ENCODE measurements at regions not wholly inside any gene's neighbourhood (a gene's known extent, or its start where the extent isn't known, plus 50 kb on each side); places are given as distances from the start of the nearest gene placed in this dataset.

- no peak for DNase-seq (ENCODE audit: low read depth, low spot score)
These were observed 133.3 kb downstream of the MGAT5B start for GRCh38 chr17:77001487-77001886.

DNA sequence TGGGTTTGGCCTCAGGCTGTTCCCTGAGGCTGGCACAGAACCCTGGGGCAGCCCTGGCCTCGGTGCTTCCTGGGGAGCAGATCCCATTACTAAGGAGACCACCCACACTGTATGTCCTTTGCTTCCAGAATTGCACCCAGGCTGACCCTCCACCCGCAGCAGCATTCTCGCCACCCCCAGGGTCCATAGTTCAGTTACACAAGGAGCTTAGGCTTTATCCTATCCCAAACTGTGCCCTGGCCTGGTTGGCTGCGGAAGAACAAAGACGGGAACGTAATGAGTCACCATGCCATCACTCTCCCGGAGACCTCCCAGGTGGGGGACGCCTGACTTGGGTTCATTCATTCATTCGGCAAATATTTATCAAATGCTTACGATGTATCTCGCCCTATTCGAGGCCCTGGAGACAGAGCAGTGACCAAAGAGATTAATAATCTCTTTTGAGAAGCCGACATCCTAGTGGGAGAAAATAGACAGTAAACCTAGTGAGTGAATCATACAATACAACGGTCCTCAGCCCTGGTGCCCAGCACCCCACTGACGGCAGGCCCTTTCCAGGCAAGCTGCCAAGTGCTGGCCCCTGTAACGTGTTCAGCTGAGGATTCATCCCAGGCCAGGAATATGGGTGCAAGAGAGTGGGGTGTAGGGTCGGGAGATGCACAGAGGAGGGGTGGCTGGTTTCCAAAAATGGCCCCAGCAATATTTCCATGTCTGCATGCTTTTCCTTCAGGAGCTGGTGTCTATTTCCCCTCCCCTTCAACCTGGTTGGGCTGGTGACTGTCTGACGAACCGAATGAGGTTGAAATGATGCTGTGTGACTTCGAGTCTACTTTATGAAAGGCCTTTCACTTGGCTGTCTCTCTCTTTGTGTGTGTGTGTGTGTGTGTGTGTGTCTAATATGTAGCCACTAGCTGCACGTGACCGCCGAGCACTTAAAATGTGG lies 134.2 kb downstream of the MGAT5B start:
- peak; percentile 18 for DNase-seq (ENCODE audit: low read depth, low spot score)

DNA sequence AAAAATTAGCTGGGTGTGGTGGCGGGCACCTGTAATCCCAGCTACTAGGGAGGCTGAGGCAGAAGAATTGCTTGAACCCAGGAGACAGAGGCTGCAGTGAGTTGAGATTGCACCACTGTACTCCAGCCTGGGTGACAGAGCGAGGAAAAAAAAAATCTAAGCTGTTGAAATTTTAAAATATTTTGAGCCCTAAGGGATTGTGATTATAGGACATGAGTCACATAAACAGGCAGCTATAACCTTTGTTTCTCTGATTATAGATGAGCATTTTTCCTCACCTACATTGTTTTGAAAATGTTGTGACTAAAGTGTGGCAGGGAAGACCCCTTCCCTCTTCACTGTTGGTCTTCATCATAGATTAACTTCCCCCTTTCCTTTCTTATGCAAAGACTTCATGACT lies 135.5 kb downstream of the MGAT5B start:
- no peak for DNase-seq (ENCODE audit: low read depth, low spot score)

DNA sequence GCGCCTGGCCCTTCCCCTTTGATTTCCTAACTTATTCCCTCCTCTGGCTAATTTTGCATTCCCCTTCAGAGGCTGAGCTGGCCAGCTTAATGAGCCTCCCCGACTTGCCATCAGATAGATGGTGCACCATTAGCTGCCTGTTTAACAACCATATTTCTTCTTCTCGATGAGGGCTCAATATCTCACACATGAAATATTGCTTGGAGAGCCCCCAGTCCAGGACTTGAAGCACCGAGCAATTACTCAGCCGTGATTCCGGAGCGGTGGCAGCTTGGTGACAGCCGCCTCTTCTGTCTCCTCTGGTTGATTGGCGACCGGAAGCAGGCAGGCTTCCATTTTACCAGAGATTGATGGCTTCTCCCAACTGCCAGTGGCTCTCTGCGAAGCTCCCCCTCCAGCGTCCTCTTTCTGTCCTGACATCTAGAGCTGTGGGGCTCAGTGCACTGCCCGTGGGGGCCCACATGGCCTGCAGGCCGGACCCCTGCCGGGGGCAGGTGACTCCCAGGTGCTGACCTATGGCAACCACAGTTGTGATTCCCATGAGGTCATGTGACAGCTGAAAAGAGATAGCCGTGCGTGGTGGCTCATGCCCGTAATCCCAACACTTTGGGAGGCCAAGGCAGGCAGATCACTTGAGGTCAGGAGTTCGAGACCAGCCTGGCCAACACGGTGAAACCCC lies 133.7 kb upstream of the SEC14L1 start:
- no peak for DNase-seq (ENCODE audit: low read depth, low spot score)

DNA sequence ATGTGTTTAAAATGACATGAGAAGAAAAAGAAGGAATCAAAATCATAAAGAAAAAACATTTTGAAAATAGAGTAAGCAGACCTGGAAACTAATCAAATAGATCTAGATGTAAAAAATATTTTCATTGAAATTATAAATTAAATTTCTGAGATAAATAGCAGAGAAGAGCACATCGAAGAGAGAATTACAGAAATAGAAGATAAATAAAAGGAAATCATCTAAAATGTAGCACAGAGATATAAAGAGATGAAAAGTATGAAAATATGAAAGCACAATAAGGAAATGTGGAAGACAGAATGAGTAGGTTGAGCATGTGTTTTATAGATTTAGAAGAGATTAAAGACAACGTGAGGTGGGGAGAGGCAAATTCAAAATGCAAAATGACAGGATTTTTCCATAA lies 130.9 kb upstream of the SEC14L1 start:
- DNase-seq (ENCODE audit: low read depth, low spot score), result no peak

GRCh38 chr17:77010667-77011066 lies 130.1 kb upstream of the SEC14L1 start:
- DNase-seq (ENCODE audit: low read depth, low spot score), result no peak

DNA sequence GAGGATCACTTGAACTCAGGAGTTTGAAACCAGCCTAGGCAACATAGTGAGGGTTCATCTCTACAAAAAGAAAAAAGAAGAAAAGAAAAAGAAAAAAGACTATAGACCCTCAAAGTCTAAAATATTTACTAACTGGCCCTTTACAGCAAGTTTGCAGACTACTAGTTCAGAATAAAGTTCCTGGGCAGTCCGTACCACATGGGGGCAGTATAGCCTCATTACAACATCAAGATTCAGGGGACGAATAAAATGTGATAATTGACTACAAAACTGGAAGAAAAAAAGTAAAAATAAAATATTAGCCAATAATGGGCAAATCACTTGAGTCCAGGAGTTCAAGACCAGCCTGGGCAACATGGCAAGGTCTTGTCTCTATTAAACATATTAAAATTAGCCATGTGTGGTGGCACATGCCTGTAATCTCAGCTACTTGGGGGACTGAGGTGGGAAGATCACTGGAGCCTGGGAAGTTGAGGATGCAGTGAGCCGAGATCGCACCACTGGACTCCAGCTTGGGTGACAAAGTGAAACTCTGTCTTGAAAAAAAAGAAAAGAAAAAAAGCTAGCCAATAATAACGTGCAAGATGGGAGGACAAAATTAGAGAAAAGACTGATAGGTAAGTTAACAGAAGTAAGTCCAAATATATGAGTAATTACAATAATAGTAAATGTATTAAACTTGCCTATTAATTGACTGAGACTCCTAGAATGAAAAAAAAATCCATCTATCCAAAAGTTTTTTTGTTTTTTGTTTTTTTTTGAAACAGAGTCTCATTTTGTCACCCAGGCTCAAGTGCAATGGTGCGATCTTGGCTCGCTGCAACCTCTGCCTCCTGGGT lies 129.4 kb upstream of the SEC14L1 start:
- no peak for DNase-seq (ENCODE audit: low read depth, low spot score)

- no peak for DNase-seq (ENCODE audit: low read depth, low spot score)
These were observed 122.3 kb upstream of the SEC14L1 start for GRCh38 chr17:77018504-77018903.

DNA sequence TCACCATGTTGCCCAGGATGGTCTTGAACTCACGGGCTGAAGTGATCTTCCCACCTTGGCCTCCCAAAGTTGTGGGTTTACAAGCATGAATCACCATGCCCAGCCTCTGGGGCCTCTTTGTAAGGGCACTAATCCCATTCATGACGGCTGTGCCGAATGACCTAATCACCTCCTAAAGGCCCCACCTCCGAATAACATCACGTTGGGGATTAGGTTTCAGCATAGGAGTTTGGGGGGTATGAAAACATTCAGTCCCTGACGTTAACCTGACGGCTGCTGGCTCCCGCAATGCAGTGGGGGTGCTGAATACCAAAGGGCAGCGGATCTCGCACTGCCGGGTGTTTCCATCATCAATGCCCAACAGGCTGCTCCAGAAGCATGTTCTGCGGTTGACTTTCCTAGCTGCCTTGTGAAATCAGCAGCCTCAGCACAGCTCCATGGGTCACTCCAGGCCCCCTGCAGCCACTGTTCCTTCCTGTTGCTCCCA lies 120.8 kb upstream of the SEC14L1 start:
- DNase-seq (ENCODE audit: low read depth, low spot score), result no peak

GRCh38 chr17:77020973-77021372 lies 119.8 kb upstream of the SEC14L1 start:
- no peak for DNase-seq (ENCODE audit: low read depth, low spot score)

DNA sequence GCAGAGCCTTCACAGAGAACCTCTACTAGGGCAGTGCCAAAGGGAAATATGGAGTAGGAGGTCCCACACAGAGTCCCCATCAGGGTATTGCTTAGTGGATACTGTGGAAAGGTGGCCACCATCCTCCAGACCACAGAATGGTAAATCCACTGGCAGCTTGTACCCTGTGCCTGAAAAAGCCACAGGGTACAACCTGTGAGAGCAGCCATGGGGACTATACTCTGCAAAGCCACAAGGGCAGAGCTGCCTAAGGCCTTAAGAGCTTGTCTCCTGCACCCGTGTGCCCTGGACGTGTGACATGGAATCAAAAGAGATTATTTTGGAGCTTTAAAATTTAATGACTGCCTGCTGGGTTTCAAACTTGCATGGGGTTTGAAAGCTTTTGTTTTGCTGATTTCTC lies 118.0 kb upstream of the SEC14L1 start:
- DNase-seq (ENCODE audit: low read depth, low spot score), result no peak

DNA sequence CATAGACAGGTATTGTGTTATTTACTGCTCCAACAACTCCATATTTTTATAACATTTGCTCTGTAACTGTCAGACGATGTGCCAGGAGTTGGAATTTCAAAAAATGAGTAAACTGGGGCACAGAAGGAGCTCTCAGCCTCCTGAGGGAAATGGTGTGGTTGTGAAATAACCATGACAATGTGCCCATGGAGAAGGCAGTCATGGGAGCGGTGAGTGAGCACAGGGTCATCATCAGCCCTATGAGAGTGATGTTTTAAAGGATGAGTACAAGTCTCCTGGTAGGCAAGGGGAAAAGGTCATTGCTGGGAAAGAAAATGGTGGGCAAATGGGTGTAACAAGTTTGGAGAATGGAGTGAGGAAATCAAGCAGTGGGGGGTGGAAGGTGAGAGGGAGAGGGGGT lies 115.0 kb upstream of the SEC14L1 start:
- no peak for DNase-seq (ENCODE audit: low read depth, low spot score)

- no peak for DNase-seq (ENCODE audit: low read depth, low spot score)
These were observed 113.4 kb upstream of the SEC14L1 start for GRCh38 chr17:77027271-77027889.

DNA sequence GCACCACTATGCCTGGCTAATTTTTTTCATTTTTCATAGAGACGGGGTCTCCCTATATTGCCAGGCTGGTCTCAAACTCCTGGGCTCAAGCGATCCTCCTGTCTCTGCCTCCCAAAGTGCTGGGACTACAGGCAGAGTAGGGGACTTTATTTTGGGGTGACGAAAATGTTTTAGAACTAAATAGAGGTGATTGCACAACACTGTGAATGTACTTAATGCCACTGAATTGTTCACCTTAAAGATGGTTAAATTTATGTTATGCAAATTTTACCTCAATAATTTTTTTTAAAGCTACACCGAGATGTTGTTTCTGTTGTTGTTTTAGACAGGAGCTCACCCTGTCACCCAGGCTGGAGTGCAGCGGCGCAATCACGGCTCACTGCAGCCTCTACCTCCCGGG lies 111.9 kb upstream of the SEC14L1 start:
- no peak for DNase-seq (ENCODE audit: low read depth, low spot score)

GRCh38 chr17:77032929-77033328 lies 107.8 kb upstream of the SEC14L1 start:
- no peak for DNase-seq (ENCODE audit: low read depth, low spot score)

- DNase-seq (ENCODE audit: low read depth, low spot score), result no peak
These were observed 106.8 kb upstream of the SEC14L1 start for GRCh38 chr17:77033892-77034404.

- DNase-seq (ENCODE audit: low read depth, low spot score), result no peak
These were observed 105.9 kb upstream of the SEC14L1 start for GRCh38 chr17:77034677-77035424.

DNA sequence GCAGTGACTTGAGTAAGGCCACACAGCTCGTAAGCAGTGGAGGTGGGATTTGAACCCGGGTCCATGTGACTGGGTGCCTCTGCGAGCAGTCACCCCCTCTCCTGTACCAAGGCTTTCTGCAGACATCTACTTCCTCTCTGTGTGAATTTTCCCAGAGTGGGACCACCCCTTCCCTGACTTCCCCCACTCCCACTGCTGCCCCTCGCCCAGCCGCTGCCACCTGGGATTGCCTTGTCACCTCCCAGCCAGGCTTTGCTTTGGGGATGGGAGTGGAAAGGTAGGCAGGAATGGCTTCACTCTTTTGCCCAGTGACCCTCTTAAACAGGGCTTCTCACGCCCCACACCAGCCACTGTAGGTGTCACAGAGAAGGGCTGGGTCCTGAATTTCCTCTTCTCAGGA lies 105.2 kb upstream of the SEC14L1 start:
- DNase-seq (ENCODE audit: low read depth, low spot score), result no peak

DNA sequence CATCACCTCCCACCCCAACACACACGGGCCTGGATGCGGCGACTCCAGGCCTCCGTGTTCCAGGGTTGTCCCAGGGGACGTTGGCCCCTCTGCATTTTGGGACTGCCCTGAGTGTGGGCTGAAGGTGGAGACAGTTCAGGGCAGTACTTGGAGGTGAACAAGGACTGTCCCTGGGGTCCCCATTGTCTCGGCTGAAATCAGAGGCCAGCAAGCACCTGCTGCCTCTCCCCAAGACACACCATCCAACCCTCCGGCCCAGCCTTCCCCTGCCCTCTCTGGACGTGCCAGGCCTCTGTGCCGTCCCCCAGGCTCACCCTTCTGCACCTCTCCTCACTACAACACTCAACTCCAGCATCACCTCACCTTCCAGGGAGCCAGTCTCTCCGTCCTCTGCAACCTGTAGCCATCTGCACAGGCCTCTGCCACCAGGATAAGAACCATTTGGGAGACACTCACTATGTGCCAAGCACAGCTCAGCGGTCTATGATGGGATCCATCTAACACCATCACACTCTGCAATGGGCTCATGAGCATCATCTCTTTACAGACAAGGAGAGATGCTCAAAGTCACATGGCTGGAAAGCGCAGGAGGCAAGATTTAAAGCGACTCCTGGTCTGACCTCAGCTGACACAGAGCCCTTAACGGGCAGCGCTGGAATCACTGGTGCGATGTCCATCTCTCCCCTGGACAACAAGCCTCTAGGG lies 104.5 kb upstream of the SEC14L1 start:
- no peak for DNase-seq (ENCODE audit: low read depth, low spot score)

GRCh38 chr17:77036841-77037381 lies 103.9 kb upstream of the SEC14L1 start:
- no peak for DNase-seq (ENCODE audit: low read depth, low spot score)

Measured in brain pericyte (primary cell).